SK-N-SH treated with all-trans-retinoic acid at 6 μM for 48 hours (cell line): ENCODE measurements at regions not wholly inside any gene's neighbourhood (a gene's known extent, or its start where the extent isn't known, plus 50 kb on each side); places are given as distances from the start of the nearest gene placed in this dataset.

Experiments used
- ATAC-seq: fragments of 200-7000 bp; cut with Tn5 transposase; 3 replicates; pipeline ENCODE4 v1.9.1; 2020; ENCODE audit warnings: mild to moderate bottlenecking, moderate library complexity
- ARNTL ChIP-seq: fragments of 450-650 bp; formaldehyde crosslinking; IDR thresholded peaks from 2 replicates; pipeline ENCODE4 v1.5.0; 2020; ENCODE audit warnings: low read depth, mild to moderate bottlenecking, moderate library complexity, borderline replicate concordance
- BACH2 ChIP-seq: fragments of 250-450 bp; sonication (Bioruptor Pico); IDR thresholded peaks from 2 replicates; pipeline ENCODE4 v1.9.0; 2021; ENCODE audit warnings: mild to moderate bottlenecking, borderline replicate concordance
- CREB5 ChIP-seq: fragments of 250-450 bp; sonication (Bioruptor Pico); IDR thresholded peaks from 2 replicates; pipeline ENCODE4 v1.5.1; 2020; ENCODE audit warnings: low read depth, mild to moderate bottlenecking, moderate library complexity
- CSDC2 ChIP-seq: fragments of 250-450 bp; sonication (Bioruptor Pico); IDR thresholded peaks from 2 replicates; pipeline ENCODE4 v1.5.0; 2020; ENCODE audit warnings: mild to moderate bottlenecking, moderate library complexity
- CSRNP3 ChIP-seq: fragments of 250-450 bp; sonication (Bioruptor Pico); IDR thresholded peaks from 2 replicates; pipeline ENCODE4 v1.5.1; 2021; ENCODE audit warnings: mild to moderate bottlenecking, moderate library complexity
- ESRRG ChIP-seq: fragments of 250-450 bp; sonication (Bioruptor Pico); IDR thresholded peaks from 2 replicates; pipeline ENCODE4 v1.6.1; 2021; ENCODE audit warnings: mild to moderate bottlenecking
- GLIS3 ChIP-seq: fragments of 250-450 bp; sonication (Bioruptor Pico); IDR thresholded peaks from 2 replicates; pipeline ENCODE4 v1.5.0; 2020; ENCODE audit warnings: mild to moderate bottlenecking, moderate library complexity
- ISL1 ChIP-seq: fragments of 250-450 bp; sonication (Bioruptor Pico); IDR thresholded peaks from 2 replicates; pipeline ENCODE4 v2.1.2; 2022; ENCODE audit warnings: mild to moderate bottlenecking, moderate library complexity
- OSR1 ChIP-seq: fragments of 250-450 bp; sonication (Bioruptor Pico); IDR thresholded peaks from 2 replicates; pipeline ENCODE4 v1.8.0; 2022; ENCODE audit warnings: moderate library complexity, mild to moderate bottlenecking, inconsistent platforms
- POU6F1 ChIP-seq: fragments of 250-450 bp; sonication (Bioruptor Pico); IDR thresholded peaks from 2 replicates; pipeline ENCODE4 v1.8.0; 2021; ENCODE audit warnings: low read depth, mild to moderate bottlenecking, moderate library complexity, borderline replicate concordance
- PPARA ChIP-seq: fragments of 250-450 bp; sonication (Bioruptor Pico); IDR thresholded peaks from 2 replicates; pipeline ENCODE4 v1.5.0; 2020; ENCODE audit warnings: mild to moderate bottlenecking, borderline replicate concordance
- RARB ChIP-seq: fragments of 250-450 bp; sonication (Bioruptor Pico); IDR thresholded peaks from 2 replicates; pipeline ENCODE4 v1.8.0; 2021; ENCODE audit warnings: mild to moderate bottlenecking, moderate library complexity
- TCF4 ChIP-seq: fragments of 250-450 bp; sonication (Bioruptor Pico); IDR thresholded peaks from 2 replicates; pipeline ENCODE4 v1.8.0; 2021; ENCODE audit warnings: mild to moderate bottlenecking, moderate library complexity, borderline replicate concordance
- TSHZ2 ChIP-seq: fragments of 250-450 bp; sonication (Bioruptor Pico); IDR thresholded peaks from 2 replicates; pipeline ENCODE4 v1.5.0; 2020; ENCODE audit warnings: mild to moderate bottlenecking, moderate library complexity
- ZC3H10 ChIP-seq: fragments of 250-450 bp; sonication (Bioruptor Pico); IDR thresholded peaks from 2 replicates; pipeline ENCODE4 v1.5.1; 2021; ENCODE audit warnings: mild to moderate bottlenecking, moderate library complexity
- ZFP3 ChIP-seq: fragments of 250-450 bp; sonication (Bioruptor Pico); IDR thresholded peaks from 2 replicates; pipeline ENCODE4 v1.5.0; 2020; ENCODE audit warnings: mild to moderate bottlenecking, moderate library complexity
- ZFP30 ChIP-seq: fragments of 450-650 bp; formaldehyde crosslinking; IDR thresholded peaks from 2 replicates; pipeline ENCODE4 v1.5.0; 2022; ENCODE audit warnings: mild to moderate bottlenecking, moderate library complexity
- ZNF565 ChIP-seq: fragments of 450-650 bp; formaldehyde crosslinking; conservative IDR thresholded peaks from 2 replicates; pipeline ENCODE4 v1.5.0; 2020; ENCODE audit warnings: low read depth, mild to moderate bottlenecking, moderate library complexity
- ZNF70 ChIP-seq: fragments of 450-650 bp; formaldehyde crosslinking; IDR thresholded peaks from 2 replicates; pipeline ENCODE4 v1.5.0; 2020; ENCODE audit warnings: mild to moderate bottlenecking, moderate library complexity
- ZNF8 ChIP-seq: fragments of 450-650 bp; formaldehyde crosslinking; IDR thresholded peaks from 2 replicates; pipeline ENCODE4 v1.5.0; 2020; ENCODE audit warnings: mild to moderate bottlenecking, moderate library complexity
- TF ChIP-seq, protein P1 (sequence below): fragments of 250-450 bp; sonication (Bioruptor Pico); IDR thresholded peaks from 2 replicates; pipeline ENCODE4 v1.8.0; 2020; ENCODE audit warnings: mild to moderate bottlenecking, moderate library complexity, borderline replicate concordance

GRCh38 chr11:105296806-105297205 is 157.2 kb upstream of the CARD18 start:
- ATAC-seq = no peak
- TF ChIP-seq CSDC2 (CRISPR knock-in tag) (no peak), POU6F1 (no peak), GLIS3 (CRISPR knock-in tag) (no peak), ESRRG (CRISPR knock-in tag) (no peak), CREB5 (CRISPR knock-in tag) (no peak), CSRNP3 (CRISPR knock-in tag) (no peak), ISL1 (CRISPR knock-in tag) (no peak), ZNF70 (CRISPR knock-in tag) (no peak), ZFP30 (CRISPR knock-in tag) (no peak), ZC3H10 (no peak), ZNF565 (CRISPR knock-in tag) (no peak), TCF4 (no peak), RARB (CRISPR knock-in tag) (no peak), TSHZ2 (CRISPR knock-in tag) (no peak), PPARA (CRISPR knock-in tag) (no peak), ZFP3 (CRISPR knock-in tag) (no peak), ZNF8 (CRISPR knock-in tag) (no peak)

DNA sequence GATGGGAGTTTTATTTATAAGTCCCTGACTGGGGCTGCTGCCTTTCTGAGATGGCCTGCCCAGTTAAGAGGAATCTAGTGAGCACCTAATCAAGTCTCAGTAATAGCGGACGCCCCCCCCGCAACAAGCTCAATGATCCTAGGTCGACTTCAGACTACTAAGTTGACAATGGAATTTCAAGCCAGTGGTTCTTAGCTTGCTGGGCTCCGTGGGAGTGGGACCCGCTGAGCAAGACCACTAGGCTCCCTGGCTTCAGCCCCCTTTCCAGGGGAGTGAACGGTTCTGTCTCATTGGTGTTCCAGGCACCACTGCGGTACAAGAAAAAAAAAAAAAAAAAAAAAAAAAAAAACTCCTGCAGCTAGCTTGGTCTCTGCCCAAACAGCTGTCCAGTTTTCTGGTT is 156.8 kb upstream of the CARD18 start:
- ATAC-seq = no peak
- TF ChIP-seq, protein P1, sequence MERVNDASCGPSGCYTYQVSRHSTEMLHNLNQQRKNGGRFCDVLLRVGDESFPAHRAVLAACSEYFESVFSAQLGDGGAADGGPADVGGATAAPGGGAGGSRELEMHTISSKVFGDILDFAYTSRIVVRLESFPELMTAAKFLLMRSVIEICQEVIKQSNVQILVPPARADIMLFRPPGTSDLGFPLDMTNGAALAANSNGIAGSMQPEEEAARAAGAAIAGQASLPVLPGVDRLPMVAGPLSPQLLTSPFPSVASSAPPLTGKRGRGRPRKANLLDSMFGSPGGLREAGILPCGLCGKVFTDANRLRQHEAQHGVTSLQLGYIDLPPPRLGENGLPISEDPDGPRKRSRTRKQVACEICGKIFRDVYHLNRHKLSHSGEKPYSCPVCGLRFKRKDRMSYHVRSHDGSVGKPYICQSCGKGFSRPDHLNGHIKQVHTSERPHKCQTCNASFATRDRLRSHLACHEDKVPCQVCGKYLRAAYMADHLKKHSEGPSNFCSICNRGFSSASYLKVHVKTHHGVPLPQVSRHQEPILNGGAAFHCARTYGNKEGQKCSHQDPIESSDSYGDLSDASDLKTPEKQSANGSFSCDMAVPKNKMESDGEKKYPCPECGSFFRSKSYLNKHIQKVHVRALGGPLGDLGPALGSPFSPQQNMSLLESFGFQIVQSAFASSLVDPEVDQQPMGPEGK (CRISPR knock-in tag) = no peak
- TF ChIP-seq ZNF70 (CRISPR knock-in tag) (no peak), CREB5 (CRISPR knock-in tag) (no peak), ZC3H10 (no peak), TCF4 (no peak), ARNTL (CRISPR knock-in tag) (no peak), ZNF8 (CRISPR knock-in tag) (no peak), ZFP30 (CRISPR knock-in tag) (no peak)

- ATAC-seq = no peak
- TF ChIP-seq ARNTL (CRISPR knock-in tag) (no peak), ZFP30 (CRISPR knock-in tag) (no peak), OSR1 (no peak), GLIS3 (CRISPR knock-in tag) (no peak), CREB5 (CRISPR knock-in tag) (no peak), BACH2 (CRISPR knock-in tag) (no peak), ISL1 (CRISPR knock-in tag) (no peak), CSRNP3 (CRISPR knock-in tag) (no peak), ESRRG (CRISPR knock-in tag) (no peak), TCF4 (peak; percentile 95), PPARA (CRISPR knock-in tag) (peak; percentile 85; the same call in 1 of the 2 replicates), ZNF8 (CRISPR knock-in tag) (no peak), ZC3H10 (no peak)
- TF ChIP-seq, protein P1 (CRISPR knock-in tag) = no peak
These were observed 143.1 kb upstream of the CARD18 start for GRCh38 chr11:105282658-105283057.
